NCI-H82 (cell line): ENCODE measurements at regions not wholly inside any gene's neighbourhood (a gene's known extent, or its start where the extent isn't known, plus 50 kb on each side); places are given as distances from the start of the nearest gene placed in this dataset.
A peak's percentile ranks its signal among the peaks of the same experiment; 100 is the strongest.

ENCODE experiments used
- DNase-seq: peaks from one replicate; lab custom pipeline; 2025; lab: John Stamatoyannopoulos, UW

DNA sequence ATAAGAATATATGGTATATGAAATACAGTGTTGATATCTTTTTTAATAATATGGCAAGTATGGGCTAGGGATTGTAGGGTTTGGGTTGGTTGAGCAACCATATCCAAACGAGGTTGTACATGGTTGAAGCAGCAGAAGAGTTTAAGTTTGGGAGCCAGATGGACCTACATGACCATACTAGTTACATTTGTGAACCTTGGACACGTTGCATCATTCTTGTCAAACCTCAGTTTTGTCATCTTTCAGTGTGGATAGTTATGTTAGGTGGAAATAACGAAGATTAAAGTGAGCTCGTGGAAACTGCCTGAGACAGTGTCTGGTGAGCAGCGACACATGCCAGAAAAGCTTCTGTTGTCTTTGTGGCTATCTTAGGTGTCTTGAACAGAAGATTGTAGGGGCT lies 307.1 kb upstream of the KIRREL3 start:
- no peak for DNase-seq

DNA sequence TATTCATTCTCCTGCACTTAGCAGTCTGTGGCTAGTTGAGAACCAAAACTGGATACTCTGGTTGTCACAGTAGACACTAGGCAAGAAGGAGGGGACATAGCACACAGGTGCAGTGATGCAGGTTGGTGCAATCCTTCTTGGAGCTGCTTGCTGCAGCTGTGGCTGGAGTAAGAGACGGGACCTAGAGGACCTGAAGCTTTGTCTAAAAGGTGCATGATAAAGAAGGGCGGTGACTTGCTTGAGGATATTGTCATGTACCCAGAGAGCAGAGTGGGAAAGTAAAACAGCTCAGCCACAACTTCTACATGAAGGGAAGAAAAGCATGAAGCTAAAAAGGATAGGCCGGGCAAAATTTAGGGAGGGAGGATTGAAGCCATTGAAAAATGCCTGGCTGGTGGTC lies 304.1 kb upstream of the KIRREL3 start:
- no peak for DNase-seq

DNA sequence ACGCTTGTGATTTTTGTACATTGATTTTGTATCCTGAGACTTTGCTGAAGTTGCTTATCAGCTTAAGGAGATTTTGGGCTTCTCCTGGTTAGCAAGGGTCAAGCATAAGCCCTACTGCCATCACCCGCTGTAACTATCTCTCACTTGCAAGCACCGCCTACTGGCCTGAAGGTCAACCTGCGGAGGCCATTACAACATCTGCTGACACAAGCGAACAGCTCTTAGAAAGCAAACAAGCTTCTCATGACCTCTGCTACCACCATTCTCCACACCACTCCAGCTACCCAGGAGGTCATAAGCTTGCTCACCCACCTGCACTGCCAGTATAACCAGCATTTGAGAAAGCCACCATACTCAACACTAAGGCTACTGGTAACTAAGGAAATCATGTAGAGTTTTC lies 288.4 kb upstream of the KIRREL3 start:
- no peak for DNase-seq

DNA sequence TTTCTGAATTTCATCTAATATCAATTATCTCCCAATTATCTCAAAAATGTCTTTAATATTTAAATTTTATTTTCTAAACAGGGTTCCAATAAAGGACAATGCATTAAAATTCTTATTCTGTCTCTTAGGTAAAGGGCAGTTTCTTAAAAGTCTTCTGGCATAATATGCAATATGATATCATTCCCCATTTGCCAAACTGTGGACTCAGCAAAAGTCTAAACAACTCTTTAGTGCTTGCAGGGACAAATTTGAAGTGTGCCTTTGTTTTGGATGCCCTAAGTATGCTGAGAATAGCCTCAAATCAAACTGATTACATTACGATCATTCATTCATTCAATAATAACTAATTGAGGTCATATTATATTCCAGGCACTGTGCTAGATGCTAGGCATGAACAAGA lies 281.0 kb upstream of the KIRREL3 start:
- no peak for DNase-seq

DNA sequence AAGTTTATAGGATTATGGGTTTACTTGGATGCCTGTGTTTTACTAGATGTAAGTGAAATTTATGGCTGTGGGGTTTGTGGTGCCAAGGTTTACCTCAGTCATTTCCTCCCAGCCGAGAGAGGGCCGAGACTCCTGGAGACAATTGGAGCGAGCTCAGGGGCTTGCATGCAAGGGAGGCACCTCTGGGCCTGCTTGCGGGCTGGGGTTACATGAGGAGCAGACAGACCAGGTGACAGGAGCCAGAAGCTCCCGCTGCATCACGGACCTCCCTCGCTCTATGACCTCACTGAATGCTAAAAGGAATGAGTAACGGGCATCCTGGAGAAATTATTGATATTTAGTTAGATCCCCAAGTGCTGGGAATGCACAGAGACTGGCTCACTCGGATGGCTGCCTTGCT lies 275.2 kb upstream of the KIRREL3 start:
- peak; percentile 45 for DNase-seq

DNA sequence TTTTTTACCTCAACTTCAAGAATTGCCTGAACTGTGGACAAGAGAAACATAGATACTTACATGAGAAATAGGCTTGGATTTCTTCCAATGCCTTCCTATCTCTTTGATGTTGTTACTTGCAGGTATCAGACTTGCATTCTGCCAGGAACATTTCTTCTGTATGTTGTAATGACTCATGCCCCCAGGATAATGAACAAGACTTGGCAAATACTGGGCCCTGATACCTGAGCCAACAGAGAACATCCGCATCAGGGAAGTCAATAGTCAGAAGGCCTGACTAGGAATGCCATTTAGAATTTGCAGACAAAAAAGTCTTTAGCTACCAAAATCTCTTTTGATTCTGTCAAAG lies 273.7 kb upstream of the KIRREL3 start:
- DNase-seq = no peak

DNA sequence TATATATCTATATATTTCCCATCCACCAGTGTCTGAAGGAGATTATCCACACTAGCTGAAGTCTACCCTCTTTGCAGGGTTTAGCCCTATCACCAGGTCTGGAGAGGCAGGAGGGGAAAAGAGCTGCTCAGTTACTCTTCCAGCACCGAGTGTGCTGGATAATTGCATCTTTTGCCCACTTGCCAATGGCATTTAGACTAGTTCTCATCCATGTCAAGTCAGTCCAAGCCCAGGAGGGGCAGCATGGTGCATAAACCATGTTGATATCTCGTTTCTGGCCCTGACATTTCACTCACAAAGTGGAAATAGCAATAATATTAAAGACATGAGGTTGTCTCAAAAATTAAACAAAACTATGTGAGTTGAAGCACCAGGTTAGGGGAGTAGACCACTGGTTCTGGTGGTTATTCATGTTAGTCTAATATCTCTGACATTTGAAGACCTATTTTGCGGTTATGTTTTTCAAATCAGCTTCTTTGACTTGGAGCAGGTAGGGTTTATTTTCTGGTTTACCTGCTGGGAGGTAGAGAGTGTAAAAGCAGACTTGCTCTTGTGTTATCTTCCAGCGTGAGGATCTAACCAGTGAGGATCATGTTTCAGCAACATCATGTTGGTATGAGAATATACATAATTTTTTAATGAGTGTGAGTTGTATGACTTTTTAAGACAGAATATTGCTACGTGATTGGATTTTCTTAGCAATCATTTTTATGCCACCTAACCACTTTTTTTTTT lies 273.2 kb upstream of the KIRREL3 start:
- DNase-seq = peak; percentile 13

DNA sequence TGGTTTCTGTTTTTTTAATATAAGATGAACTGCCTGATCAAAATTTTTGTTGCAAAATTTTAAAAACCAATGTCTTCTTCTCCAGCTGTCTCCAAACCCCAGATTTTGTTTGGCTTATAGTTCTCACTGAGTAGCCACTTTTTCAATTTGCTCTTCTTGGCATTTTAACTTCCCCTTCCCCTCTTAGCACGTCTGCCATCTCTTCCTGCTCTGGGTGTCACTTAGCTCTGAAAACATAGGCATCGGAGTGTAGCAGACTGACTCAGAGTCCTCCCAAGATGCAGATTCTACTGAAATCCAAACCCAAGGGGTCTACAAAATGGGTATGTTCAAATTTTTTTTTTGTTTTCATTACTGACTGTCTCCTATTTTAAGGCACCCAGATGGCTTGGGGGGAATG lies 270.3 kb upstream of the KIRREL3 start:
- no peak for DNase-seq

DNA sequence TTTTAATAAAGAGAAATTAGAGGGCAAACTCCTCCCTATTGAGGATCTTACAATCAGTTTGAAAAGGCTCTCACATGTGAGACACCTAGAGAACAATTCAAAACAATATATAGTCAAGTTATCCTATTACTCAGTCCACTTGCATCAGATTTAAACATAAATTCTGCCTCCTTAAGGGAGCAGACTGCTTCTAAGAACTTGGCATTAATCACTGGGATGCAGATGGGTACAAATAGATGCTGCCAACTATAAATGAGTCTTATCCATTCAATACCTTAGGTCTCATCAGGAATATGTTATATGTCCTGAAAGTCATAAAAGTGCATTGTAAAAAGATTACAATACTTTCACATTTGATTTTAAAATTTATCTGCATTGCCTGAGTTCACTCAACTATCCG lies 269.3 kb upstream of the KIRREL3 start:
- no peak for DNase-seq

DNA sequence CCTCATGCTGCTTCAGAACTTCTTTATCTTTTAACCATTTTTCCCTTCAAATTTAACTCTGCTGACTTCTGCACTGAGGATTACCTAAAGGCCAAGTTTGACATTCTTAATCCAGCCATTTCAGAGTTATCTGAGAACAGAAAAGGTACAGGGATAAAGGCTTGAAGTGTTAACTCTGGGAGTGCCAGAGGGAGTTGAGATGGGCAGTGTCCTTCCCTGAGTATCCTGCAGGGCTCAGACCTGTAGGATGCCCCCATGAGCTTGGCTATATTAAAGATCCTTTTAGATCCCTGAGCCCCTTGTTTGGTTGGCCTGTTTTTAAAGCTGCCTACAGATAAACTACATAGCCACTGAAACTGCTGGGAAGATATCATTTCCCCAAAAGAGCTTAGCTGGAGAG lies 268.4 kb upstream of the KIRREL3 start:
- DNase-seq = no peak

DNA sequence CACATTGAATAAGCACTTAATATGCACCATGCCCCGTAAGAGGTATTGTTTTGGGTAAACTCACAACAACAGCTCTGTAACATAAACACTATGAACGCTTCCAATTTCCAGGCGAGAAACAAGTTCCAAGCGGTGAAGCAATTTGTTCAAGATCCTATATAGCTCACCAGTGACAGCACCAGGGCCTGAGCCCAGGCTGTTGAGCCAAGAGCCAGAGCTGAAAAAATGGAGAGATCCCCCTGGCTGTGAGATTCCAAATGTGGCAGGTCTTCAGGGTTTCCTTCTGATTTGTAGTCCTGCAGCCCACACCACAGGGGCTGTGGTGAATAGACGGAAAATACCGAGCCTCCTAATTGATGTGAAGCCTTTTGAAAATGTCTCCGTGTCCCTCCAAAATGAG lies 268.0 kb upstream of the KIRREL3 start:
- DNase-seq = no peak

DNA sequence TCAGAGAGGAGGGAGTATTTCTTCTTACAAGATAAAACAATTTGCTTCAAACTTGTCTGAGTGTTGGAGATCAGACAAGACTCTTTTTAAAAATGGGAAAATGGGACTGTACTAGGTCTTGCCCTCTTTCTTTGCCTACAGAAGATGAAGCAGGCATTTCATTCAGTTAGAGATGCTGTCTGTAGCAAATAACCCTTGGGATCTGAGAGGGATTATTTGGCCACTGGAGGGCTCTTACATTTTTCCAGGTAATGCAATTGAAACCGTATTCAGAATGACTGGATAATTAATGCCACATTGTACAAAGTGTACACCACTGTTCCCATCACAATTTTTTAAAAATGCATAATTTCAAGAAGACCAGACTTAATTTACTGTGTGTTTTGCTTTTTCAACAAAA lies 258.5 kb upstream of the KIRREL3 start:
- peak; percentile 4 for DNase-seq

DNA sequence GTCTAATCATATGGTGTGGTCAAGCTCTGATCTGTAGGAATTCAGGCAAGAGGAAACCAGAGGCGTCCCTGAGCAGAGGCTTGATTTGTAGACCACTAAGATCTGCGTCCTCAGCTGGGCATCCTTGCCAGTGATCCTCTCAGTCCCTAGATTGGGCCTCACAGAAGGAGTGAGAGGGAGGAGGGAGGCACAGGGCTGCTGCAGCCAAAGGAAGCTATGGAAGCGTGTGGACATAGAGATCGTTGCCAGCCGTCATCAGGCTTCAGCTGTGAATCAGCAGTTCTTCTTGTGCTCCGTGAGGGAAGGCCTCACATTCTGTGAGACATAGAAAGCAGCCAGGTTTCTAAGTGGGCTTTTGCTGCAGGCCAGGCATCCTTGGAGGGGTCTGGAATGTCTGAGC lies 254.6 kb upstream of the KIRREL3 start:
- DNase-seq = no peak

DNA sequence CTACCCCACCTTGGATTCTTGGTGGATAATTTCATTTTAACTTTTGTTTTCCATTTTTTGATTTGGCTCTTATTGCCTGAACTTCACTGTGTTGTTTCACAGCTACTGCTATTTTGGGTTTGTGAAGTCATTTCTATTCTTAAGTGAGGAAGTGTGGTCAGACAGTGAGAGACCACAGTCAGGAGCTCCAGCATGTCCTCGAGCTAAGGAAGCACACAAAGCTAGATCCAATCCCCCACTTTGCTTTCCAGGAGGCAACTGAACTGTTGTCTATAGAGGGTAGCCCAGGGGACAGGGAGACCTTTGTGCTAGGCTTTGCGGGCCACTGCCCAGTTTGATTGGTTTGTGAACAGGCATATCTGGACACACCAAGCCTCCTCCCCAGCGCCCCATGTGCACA lies 251.8 kb upstream of the KIRREL3 start:
- no peak for DNase-seq

DNA sequence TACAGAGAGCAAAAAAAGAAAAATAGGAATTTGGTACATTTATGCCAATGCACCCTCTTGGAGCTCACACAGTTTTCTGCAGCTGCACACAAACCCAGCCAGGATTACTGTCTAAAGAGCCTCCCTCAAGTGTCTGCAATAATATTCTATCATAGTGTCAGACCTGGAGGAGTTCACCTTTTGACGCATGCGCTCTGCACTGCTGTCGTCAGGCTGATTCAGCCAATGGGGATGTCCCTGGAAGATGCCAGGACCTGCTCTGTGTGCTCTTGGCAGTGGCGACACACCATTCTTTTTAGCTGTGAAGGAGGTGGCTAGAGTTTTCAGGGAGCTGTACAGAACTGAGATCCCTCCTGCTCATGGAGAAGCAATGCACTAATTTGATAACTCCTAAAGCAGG lies 249.0 kb upstream of the KIRREL3 start:
- no peak for DNase-seq

DNA sequence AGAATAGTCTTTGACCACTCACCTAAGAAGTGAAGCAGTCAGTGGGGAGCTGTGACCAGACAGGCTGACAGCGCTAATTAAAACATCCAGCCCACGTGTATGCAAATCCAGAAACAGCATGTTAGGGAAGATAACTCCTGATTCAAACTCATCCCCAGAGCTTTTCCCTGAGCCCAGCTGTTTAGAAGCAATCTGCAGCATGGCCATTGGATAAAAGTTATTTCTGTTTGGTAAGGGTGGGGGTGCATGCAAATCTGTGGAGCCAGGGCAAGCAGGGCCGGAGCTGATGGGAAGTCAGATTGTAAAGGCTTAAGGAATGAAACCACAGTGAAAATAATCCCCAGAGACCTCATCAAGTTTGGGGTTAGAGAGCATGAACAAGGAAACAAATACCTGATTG lies 247.9 kb upstream of the KIRREL3 start:
- peak; percentile 35 for DNase-seq

DNA sequence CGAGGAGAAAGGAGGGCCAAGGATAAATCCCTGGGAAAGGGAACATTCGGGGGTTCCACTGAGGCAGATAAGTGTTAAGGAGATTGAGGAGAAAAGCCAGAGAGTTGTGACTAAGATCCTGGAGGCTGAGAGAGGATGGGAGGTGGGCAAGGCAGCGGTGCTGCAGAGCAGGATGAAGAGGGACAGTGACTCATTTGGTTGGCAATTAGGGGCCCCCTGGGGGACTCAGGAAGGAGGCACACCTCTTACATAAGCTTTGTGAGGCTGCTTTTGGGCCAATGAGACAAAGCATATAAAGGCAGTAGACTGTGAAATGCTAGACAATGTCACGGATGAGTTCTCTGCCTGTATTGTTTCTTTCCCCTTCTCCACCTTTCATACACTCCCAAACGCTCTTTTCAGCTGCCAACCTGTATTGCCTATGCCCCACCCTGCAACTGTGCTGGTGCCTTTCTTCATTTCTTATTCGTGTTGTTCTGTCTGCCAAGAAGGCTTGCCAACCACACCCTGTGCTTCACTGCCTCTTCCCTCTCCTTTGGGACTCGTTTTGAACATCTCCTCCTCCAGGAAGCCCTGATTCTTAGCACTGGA lies 246.8 kb upstream of the KIRREL3 start:
- no peak for DNase-seq

DNA sequence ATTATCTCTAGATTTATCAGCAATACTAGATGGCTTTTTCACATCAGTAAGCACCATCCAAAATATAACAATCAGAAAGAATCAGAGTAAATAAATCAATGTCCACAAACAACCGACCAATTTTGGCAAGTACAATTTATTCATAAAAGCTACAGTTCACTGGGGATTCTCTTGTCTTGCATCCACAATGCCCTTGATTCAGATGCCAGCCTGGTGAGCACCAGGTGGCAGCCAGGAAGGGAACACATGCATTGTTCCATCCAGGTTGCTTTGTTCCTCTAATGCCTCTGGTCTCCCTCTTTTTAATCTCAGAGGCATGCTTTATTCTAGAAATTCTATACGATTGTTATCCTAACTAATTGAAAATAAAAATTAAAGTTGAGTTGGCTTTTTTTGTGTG lies 242.1 kb upstream of the KIRREL3 start:
- no peak for DNase-seq

DNA sequence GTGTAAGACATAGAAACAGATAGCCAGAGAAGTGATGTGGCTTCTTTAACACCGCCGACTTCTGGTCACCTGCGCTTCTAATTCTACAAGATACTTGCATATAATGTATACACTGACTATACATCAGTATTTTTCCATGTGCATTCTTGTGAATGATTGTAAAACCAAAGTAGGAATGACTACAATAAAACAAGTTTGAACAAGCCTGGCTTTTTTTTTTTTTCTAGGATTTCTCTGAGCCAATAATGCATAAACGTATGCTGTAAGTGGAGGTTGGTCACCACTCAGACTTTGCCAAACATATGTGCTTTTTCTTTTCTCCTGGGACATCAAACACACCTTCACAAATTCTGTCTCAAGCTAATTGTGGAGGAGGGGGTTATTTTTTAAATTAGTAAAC lies 237.8 kb upstream of the KIRREL3 start:
- DNase-seq = no peak

DNA sequence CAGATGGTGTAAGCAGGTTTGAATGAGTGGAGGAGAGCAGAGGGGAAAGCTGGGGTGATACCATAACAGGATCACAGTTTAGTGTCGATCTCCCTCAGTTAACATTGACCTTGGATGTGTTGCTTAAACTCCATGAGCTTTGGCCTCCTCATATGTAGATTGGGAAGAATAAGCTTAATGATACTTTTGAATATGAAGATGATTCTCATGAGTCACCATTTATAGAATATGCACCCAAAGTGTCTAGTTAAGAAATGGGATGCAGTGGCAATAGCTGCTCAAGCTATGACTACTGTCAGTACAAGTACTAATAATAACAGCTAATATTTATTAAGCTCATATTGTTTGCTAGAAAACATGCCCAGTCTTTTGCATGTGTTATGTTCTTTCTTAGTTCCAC lies 236.2 kb upstream of the KIRREL3 start:
- DNase-seq = peak; percentile 90

DNA sequence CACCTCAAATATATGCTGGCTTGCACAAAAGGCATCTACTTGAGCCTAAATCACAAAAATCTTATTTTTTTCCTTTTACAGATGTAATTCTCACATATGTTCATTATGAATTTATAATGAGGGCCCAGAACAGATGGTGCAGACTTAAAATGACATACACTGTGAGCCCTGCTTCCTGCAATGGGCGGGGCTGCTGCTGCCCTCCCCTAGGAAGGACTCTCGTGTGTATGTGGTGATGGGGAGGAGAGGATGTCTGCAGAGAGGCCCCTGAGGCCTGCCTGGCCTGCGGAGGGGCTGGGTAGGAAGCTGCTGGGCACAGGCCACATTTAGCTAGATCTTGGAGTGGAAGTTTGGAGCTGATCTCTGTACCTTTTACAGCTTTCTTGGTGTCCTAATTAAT lies 233.4 kb upstream of the KIRREL3 start:
- DNase-seq = peak; percentile 72

DNA sequence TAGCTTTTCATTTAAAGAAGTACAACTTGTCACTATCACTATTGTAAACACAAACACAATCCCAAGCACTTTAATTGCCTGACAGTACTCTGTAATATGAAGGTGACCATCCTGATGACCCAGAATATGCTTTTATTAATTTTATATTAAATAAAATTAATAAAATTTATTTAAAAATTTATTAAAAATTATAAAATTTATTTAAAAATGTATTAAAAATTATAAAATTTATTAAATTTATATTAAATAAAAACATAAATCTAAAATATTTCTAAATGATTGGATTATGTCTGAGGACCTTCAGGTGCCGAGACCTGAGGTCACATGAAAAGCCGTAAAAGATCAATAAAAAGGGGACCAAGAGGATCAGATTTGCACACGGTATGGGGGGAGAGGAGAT lies 229.8 kb upstream of the KIRREL3 start:
- no peak for DNase-seq

DNA sequence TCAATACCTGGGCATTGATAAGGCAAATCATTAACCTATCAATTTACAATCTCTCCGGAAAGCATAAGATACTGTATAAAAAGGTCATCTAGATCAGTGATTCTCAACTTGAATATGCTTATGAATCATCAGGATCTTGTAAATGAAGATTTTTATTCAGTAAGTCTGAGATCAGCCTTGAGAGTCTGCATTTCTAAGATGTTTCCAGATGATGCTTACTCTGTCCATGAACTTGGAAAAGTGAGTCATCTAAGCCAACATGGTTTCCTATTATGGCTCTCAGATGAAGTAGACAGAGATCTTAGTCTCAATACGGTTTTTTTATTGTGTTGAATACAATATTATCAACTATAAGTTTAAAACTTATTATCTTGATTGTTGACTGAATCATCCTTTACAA lies 226.4 kb upstream of the KIRREL3 start:
- DNase-seq = no peak

DNA sequence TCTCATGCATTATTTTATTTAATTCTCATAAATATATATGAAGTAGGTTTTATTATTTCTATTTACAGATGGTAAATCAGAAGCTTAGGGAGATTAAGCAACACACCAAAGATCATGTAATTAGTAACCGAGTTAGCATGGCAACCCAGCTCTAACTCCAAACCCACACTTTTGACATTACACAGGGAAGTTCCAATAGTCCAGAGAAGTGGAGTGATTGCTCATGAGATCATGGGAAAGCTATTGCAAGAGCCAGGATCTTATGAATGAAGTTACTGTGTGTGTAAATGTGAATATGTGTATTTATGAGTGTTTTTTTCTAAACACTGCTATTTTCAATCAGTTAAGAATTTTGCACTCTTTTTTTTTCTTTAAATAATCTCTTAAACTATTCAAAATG lies 225.8 kb upstream of the KIRREL3 start:
- DNase-seq = no peak
